K562 (cell line): ENCODE measurements at regions not wholly inside any gene's neighbourhood (a gene's known extent, or its start where the extent isn't known, plus 50 kb on each side); places are given as distances from the start of the nearest gene placed in this dataset.

Source experiments
- ATAC-seq: fragments of 200-7000 bp; cut with Tn5 transposase; 3 replicates; pipeline ENCODE4 v1.9.1; 2020; ENCODE audit warnings: moderate library complexity
- BruUV-seq: library from RNA; stranded (reverse); fragments of 400-500 nt; replicated peaks from 2 replicates; lab custom pipeline; 2021; lab: Mats Ljungman, UMichigan
- CTCF ChIA-PET: fragments of 300-600 bp; formaldehyde crosslinking; extraction: SDS; loops from one replicate; lab custom pipeline; 2021; ENCODE audit warnings: low intra/inter-chr PET ratio; lab: Yijun Ruan, JAX
- POLR2A ChIA-PET: fragments of 300-600, 350-650 bp; sonication (Branson Sonifier 250); formaldehyde crosslinking; extraction: SDS; loops from one replicate; lab custom pipeline; 2021; ENCODE audit warnings: antibody characterized with exemption, inconsistent platforms; lab: Yijun Ruan, JAX
- DNase-seq, 4 experiments: peaks; one replicate each; pipeline versions ENCODE4 v3.0.0 to v3.0.0-alpha.2; 2011 to 2018; ENCODE audit warnings: low spot score in 3 of 4, mixed read lengths in 3 of 4; ENCODE audit errors: extremely low read depth in 1 of 4
- FAIRE-seq: peaks from 2 replicates; lab custom pipeline; 2011; peaks lifted over from hg19 to GRCh38; lab: Jason Lieb, UNC
- H2AFZ ChIP-seq: 2 replicates; pipeline ENCODE4 v1.6.0; 2011; ENCODE audit warnings: low read depth, low read length, control low read depth, inconsistent platforms
- H3K27ac ChIP-seq: fragments of 200-600 bp; 3 replicates; pipeline ENCODE4 v1.8.0; 2011; ENCODE audit warnings: low read depth, mild to moderate bottlenecking, control low read depth, inconsistent platforms, low read length, moderate library complexity, mixed read lengths; ENCODE audit errors: extremely low read depth
- H3K27me3 ChIP-seq, 2 experiments: fragments of 300-600 bp in 1 of 2; 2 replicates in 1 of 2; 3 replicates in 1 of 2; pipeline versions ENCODE4 v1.6.0 to v1.8.0; 2011; ENCODE audit warnings: inconsistent platforms in 2 of 2, low read length in 2 of 2, mild to moderate bottlenecking in 1 of 2, mixed read lengths in 1 of 2, moderate library complexity in 1 of 2; ENCODE audit not compliant: control insufficient read depth in 2 of 2, insufficient read depth in 2 of 2
- H3K36me3 ChIP-seq: fragments of 300-600 bp; 3 replicates; pipeline ENCODE4 v1.8.0; 2011; ENCODE audit warnings: mild to moderate bottlenecking, low read length, inconsistent platforms; ENCODE audit not compliant: control insufficient read depth, insufficient read depth
- H3K4me1 ChIP-seq, 2 experiments: fragments of 200-600 bp in 1 of 2; replicated peaks in 1 of 2; 2 replicates in 1 of 2; 3 replicates in 1 of 2; pipeline versions ENCODE4 v1.5.1 to v1.8.0; 2011; ENCODE audit warnings: inconsistent platforms in 2 of 2, low read length in 2 of 2, mild to moderate bottlenecking in 1 of 2, mixed read lengths in 1 of 2, moderate library complexity in 1 of 2; ENCODE audit not compliant: control insufficient read depth in 2 of 2, insufficient read depth in 2 of 2
- H3K4me2 ChIP-seq: 2 replicates; pipeline ENCODE4 v1.6.1; 2011; ENCODE audit warnings: low read length, control low read depth, inconsistent platforms, mixed read lengths; ENCODE audit not compliant: insufficient read depth
- H3K4me3 ChIP-seq: fragments of 200-600 bp; sonication (generic), shearing (Covaris generic); 2 replicates; pipeline ENCODE4 v1.5.1; 2016; ENCODE audit warnings: control low read depth, inconsistent platforms
- H3K79me2 ChIP-seq: fragments of 200-600 bp; 3 replicates; pipeline ENCODE4 v1.8.0; 2011; ENCODE audit warnings: low read length, inconsistent platforms; ENCODE audit not compliant: control insufficient read depth, insufficient read depth
- H3K9ac ChIP-seq, 2 experiments: 2 replicates each; pipeline versions ENCODE4 v1.6.0 to v1.6.1; 2011; ENCODE audit warnings: low read depth in 2 of 2, low read length in 2 of 2, control low read depth in 1 of 2, inconsistent platforms in 1 of 2, mild to moderate bottlenecking in 1 of 2, mixed read lengths in 1 of 2; ENCODE audit not compliant: insufficient read depth in 1 of 2
- H3K9me1 ChIP-seq: one replicate; pipeline ENCODE4 v1.6.0; 2011; ENCODE audit warnings: inconsistent platforms, mild to moderate bottlenecking, low read length, moderate library complexity; ENCODE audit not compliant: control insufficient read depth, insufficient read depth
- H3K9me3 ChIP-seq: replicated peaks from 2 replicates; pipeline ENCODE4 v1.5.1; 2011; ENCODE audit warnings: low read depth, low read length, inconsistent platforms; ENCODE audit not compliant: control insufficient read depth, insufficient read depth
- H4K20me1 ChIP-seq: replicated peaks from 2 replicates; pipeline ENCODE4 v1.6.1; 2011; ENCODE audit warnings: low read length, inconsistent platforms, mixed read lengths; ENCODE audit not compliant: control insufficient read depth, insufficient read depth
- ARID1B ChIP-seq: fragments of 450-650 bp; IDR thresholded peaks from 2 replicates; pipeline ENCODE4 v1.6.1; 2016; ENCODE audit warnings: antibody characterized with exemption, mild to moderate bottlenecking, inconsistent platforms
- CEBPB ChIP-seq: fragments of 450-650 bp; IDR thresholded peaks from 2 replicates; pipeline ENCODE4 v1.6.1; 2016; ENCODE audit warnings: missing genetic modification characterization, missing compliant biosample characterization
- CEBPG ChIP-seq, 3 experiments: fragments of 200-800 bp in 1 of 3; sonication (Bioruptor generic) in 1 of 3; sonication (generic) in 1 of 3; formaldehyde crosslinking in 1 of 3; IDR thresholded peaks in 2 of 3; conservative IDR thresholded peaks in 1 of 3; 2 replicates each; pipeline versions ENCODE4 v1.6.1 to v1.8.0; 2016 to 2022; ENCODE audit warnings: missing compliant biosample characterization in 2 of 3, missing genetic modification characterization in 2 of 3, mild to moderate bottlenecking in 1 of 3, missing genetic modification reagents in 1 of 3
- HEY1 ChIP-seq: fragments of 250-450 bp; sonication (Bioruptor Pico); IDR thresholded peaks from 2 replicates; pipeline ENCODE4 v1.5.0; 2020; ENCODE audit warnings: mild to moderate bottlenecking, moderate library complexity, borderline replicate concordance
- NFIC ChIP-seq: fragments of 450-650 bp; IDR thresholded peaks from 2 replicates; pipeline ENCODE4 v1.6.1; 2017; ENCODE audit warnings: mild to moderate bottlenecking, inconsistent platforms
- PHB2 ChIP-seq: fragments of 450-650 bp; IDR thresholded peaks from 2 replicates; pipeline ENCODE4 v1.6.1; 2017; ENCODE audit warnings: low read depth
- WGBS: fragments of 100-300 bp; shearing (Covaris generic); methylation state at CpG from one replicate; pipeline ENCODE4 v1.1.6; 2016; ENCODE audit warnings: low coverage, mixed read lengths; ENCODE audit not compliant: insufficient coverage; ENCODE audit errors: missing lambda C conversion rate; 5-methylcytosine and 5-hydroxymethylcytosine counted together
- in situ Hi-C: fragments of 300-500 bp; cut with MboI; formaldehyde crosslinking; loops from 4 replicates; pipeline ENCODE4 v1.15.0; 2018; ENCODE audit warnings: inconsistent platforms, mixed read lengths
- intact Hi-C: fragments of 100-400 bp; cut with micrococcal nuclease; formaldehyde crosslinking; loops from 2 replicates; pipeline ENCODE4 v1.14.2; 2022
- TF ChIP-seq, protein P1 (sequence below): IDR thresholded peaks from 2 replicates; pipeline ENCODE4 v1.6.1; 2016; ENCODE audit warnings: missing genetic modification characterization, missing compliant biosample characterization

DNA sequence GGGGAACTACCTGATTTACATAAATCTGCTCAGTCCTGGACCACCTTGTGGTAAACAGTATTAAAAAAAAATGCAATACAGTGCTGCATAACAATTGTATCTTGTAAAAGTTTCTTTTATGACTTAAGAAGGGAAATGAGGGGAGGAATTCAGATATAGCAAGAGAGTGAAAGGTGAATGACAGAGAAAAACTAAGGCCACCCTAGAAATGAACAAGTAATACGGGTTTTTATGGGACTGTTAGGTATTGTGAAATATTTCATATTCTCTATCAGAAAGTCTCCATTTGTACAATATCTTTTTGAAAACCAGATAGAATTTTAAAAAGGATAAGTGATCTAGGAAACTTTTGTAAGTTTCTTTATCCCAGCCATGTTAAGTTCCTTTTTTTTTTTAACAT lies 69.7 kb upstream of the NOCT start:
- H3K9ac ChIP-seq = no peak overlapping the region
- ChIA-PET POLR2A (no interaction called here), CTCF (no interaction called here)
- BruUV-seq = no TSS peak
- H2AFZ ChIP-seq = no peak overlapping the region
- H3K36me3 ChIP-seq = no peaks in the 10 kb centered on the region
- H3K4me1 ChIP-seq = no peaks in the 10 kb centered on the region
- H3K27ac ChIP-seq = no peak overlapping the region
- no peak for DNase-seq
- TF ChIP-seq PHB2 = no peak
- TF ChIP-seq ARID1B = no peak
- peak; percentile 72 for TF ChIP-seq CEBPB (tag)
- TF ChIP-seq, protein P1, sequence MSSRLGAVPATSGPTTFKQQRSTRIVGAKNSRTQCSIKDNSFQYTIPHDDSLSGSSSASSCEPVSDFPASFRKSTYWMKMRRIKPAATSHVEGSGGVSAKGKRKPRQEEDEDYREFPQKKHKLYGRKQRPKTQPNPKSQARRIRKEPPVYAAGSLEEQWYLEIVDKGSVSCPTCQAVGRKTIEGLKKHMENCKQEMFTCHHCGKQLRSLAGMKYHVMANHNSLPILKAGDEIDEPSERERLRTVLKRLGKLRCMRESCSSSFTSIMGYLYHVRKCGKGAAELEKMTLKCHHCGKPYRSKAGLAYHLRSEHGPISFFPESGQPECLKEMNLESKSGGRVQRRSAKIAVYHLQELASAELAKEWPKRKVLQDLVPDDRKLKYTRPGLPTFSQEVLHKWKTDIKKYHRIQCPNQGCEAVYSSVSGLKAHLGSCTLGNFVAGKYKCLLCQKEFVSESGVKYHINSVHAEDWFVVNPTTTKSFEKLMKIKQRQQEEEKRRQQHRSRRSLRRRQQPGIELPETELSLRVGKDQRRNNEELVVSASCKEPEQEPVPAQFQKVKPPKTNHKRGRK = peak; percentile 44; the same call in 1 of the 2 replicates
- no peak for TF ChIP-seq CEBPG (CRISPR knock-in tag; IDR thresholded peaks at IDR 0.05)
- peak; percentile 16 to 48; a peak in 2 of 4 replicates for TF ChIP-seq CEBPG (tag; conservative IDR thresholded peaks at IDR 0.05 in 1 of 2, IDR thresholded peaks at IDR 0.05 in 1 of 2)
- no peak for TF ChIP-seq HEY1 (CRISPR knock-in tag)
- TF ChIP-seq NFIC = no peak
- no peaks in the 10 kb centered on the region for H3K79me2 ChIP-seq
- no peak overlapping the region for H3K4me2 ChIP-seq
- H4K20me1 ChIP-seq = no peaks in the 10 kb centered on the region
- intact Hi-C loops = no loop called here
- WGBS = 0% methylated on average over 1 of the region's 1 CpG
- no peak for ATAC-seq
- FAIRE-seq = no peak
- no peaks in the 10 kb centered on the region for H3K9me1 ChIP-seq
- H3K27me3 ChIP-seq = no peaks in the 10 kb centered on the region
- no peaks in the 10 kb centered on the region for H3K9me3 ChIP-seq
- in situ Hi-C loops = no loop called here
- no peak overlapping the region for H3K4me3 ChIP-seq
